ENCODE measurements at regions not wholly inside any gene's neighbourhood (a gene's known extent, or its start where the extent isn't known, plus 50 kb on each side); places are given as distances from the start of the nearest gene placed in this dataset.

DNA sequence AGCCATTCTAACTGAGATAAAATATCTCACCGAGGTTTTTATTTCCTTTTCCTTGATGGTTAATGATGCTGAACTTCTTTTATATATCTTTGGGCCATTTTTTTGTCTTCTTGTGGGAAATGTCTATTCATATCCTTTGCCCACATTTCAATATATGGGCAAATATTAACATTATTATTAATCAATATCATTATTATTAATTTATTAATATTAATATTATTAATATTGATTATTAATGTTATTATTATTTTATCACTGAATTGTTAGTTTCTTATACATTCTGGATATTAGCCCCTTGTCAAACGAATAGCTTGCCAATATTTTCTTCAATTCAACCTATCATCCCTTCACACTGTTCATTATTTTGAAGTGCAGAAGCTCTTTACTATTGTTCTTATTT is 2203.6 kb downstream of the PCDH9 start:
- intact Hi-C loops (cut with DNase I), result no loop called here
- no peak for ATAC-seq
- no peak overlapping the region for H3K27ac ChIP-seq
- no peak for DNase-seq
- no peak overlapping the region for H3K4me3 ChIP-seq
- no peaks in the 10 kb centered on the region for H3K4me1 ChIP-seq
- no peak for TF ChIP-seq POLR2A (IDR thresholded peaks at IDR 0.05)
- TF ChIP-seq, protein P1, sequence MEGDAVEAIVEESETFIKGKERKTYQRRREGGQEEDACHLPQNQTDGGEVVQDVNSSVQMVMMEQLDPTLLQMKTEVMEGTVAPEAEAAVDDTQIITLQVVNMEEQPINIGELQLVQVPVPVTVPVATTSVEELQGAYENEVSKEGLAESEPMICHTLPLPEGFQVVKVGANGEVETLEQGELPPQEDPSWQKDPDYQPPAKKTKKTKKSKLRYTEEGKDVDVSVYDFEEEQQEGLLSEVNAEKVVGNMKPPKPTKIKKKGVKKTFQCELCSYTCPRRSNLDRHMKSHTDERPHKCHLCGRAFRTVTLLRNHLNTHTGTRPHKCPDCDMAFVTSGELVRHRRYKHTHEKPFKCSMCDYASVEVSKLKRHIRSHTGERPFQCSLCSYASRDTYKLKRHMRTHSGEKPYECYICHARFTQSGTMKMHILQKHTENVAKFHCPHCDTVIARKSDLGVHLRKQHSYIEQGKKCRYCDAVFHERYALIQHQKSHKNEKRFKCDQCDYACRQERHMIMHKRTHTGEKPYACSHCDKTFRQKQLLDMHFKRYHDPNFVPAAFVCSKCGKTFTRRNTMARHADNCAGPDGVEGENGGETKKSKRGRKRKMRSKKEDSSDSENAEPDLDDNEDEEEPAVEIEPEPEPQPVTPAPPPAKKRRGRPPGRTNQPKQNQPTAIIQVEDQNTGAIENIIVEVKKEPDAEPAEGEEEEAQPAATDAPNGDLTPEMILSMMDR (IDR thresholded peaks at IDR 0.05), result no peak
- H3K36me3 ChIP-seq (replicated peaks in 1 of 2; ENCODE audit: insufficient read depth in 1 of 2, low read depth in 2 of 2), result no peaks in the 10 kb centered on the region
- 49 to 52% methylated on average over 2 of the region's 2 CpGs for WGBS, 2 donors
- H3K9me3 ChIP-seq, result no peaks in the 10 kb centered on the region
- H3K27me3 ChIP-seq, result no peaks in the 10 kb centered on the region

DNA sequence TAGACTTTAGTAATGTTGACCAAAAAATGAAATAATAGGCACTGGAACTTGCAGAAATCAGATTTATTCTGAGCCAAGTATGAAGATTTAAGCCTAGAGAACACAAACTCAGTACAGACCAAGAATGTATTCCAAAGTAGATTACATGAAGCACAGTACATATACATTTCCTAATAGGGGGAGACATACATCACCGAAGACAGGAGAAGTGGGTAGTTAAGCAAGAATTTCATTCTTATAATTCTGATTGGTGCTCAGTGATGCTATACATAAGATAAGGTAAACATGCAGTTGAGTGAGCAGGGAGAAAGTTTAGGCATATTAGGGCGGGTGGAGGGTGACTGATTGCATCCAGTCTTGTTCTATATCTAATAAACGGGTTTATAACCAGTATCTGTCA is 2218.8 kb downstream of the PCDH9 start:
- ATAC-seq, result no peak

GRCh38 chr13:64997438-64997837 is 2232.7 kb downstream of the PCDH9 start:
- H3K4me3 ChIP-seq, result no peak overlapping the region
- H3K27me3 ChIP-seq, result no peaks in the 10 kb centered on the region
- H3K36me3 ChIP-seq (replicated peaks in 1 of 2; ENCODE audit: insufficient read depth in 1 of 2, low read depth in 2 of 2), result no peaks in the 10 kb centered on the region
- H3K4me1 ChIP-seq, result no peaks in the 10 kb centered on the region
- TF ChIP-seq, protein P1 (IDR thresholded peaks at IDR 0.05), result no peak
- no peak for TF ChIP-seq POLR2A (IDR thresholded peaks at IDR 0.05)
- intact Hi-C loops (cut with DNase I), result no loop called here
- ATAC-seq (no peak), DNase-seq (no peak)
- 56 to 63% methylated on average over 5 of the region's 5 CpGs for WGBS, 2 donors
- H3K9me3 ChIP-seq, result no peaks in the 10 kb centered on the region
- H3K27ac ChIP-seq, result no peak overlapping the region

More for the DNA sequence above, 2218.8 kb downstream of the PCDH9 start:
- Histone ChIP-seq H3K9me3 (no peaks in the 10 kb centered on the region), H3K4me1 (no peaks in the 10 kb centered on the region), H3K4me3 (no peak overlapping the region), H3K27ac (no peak overlapping the region), H3K27me3 (no peaks in the 10 kb centered on the region), H3K36me3 (replicated peaks in 1 of 2; ENCODE audit: insufficient read depth in 1 of 2, low read depth in 2 of 2) (no peaks in the 10 kb centered on the region)
- intact Hi-C loops (cut with DNase I), result no loop called here
- TF ChIP-seq, protein P1 (IDR thresholded peaks at IDR 0.05), result no peak
- no peak for TF ChIP-seq POLR2A (IDR thresholded peaks at IDR 0.05)
- WGBS, 2 donors, result 33 to 37% methylated on average over 3 of the region's 3 CpGs
- DNase-seq, result no peak

DNA sequence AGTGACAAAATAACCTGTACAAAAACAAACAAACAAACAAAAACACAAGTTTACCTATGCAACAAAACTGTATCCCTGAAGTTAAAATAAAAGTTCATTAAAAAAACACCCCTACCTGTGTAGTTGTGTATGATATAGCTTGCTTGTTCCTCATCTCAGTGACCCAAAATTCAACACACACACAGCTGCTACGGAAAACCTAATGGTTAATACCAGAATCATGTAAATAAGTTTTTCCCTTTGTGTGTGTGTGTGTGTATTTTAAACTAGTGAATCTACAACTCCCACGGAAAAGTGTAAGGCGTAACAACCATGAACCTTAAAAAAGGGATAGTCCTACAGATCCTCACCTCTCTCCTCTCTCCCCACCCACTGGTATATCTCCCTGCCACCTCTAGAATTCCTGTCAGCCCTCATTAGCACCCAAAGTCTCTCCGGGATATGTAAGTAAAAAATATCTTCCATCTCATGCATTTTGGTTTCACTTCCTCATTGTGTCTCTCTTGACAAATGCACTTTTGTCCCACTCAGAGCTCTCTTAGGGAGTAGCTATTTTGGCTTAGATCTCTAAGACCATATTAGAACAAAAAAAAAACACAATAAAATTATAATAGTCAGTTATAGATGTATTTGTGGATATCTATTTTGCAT is 2236.5 kb downstream of the PCDH9 start:
- WGBS, 2 donors, result 67 to 68% methylated on average over 4 of the region's 4 CpGs
- H3K27me3 ChIP-seq, result no peaks in the 10 kb centered on the region
- ATAC-seq, result no peak

More for the DNA sequence above, 2236.5 kb downstream of the PCDH9 start:
- Histone ChIP-seq H3K36me3 (replicated peaks in 1 of 2; ENCODE audit: insufficient read depth in 1 of 2, low read depth in 2 of 2) (no peaks in the 10 kb centered on the region), H3K27ac (no peak overlapping the region), H3K4me3 (no peak overlapping the region), H3K4me1 (no peaks in the 10 kb centered on the region), H3K9me3 (no peaks in the 10 kb centered on the region)
- TF ChIP-seq, protein P1 (IDR thresholded peaks at IDR 0.05), result no peak
- no peak for TF ChIP-seq POLR2A (IDR thresholded peaks at IDR 0.05)
- intact Hi-C loops (cut with DNase I), result no loop called here
- no peak for DNase-seq
